Omental fat pad (tissue), 3 donors: ENCODE measurements at regions not wholly inside any gene's neighbourhood (a gene's known extent, or its start where the extent isn't known, plus 50 kb on each side); places are given as distances from the start of the nearest gene placed in this dataset.

Source experiments
- ATAC-seq: fragments of 150-250 bp; one replicate; pipeline ENCODE4 v1.9.1; 2016; ENCODE audit warnings: mild to moderate bottlenecking, moderate library complexity; ENCODE audit not compliant: low FRiP score
- DNase-seq: peaks from one replicate; pipeline ENCODE4 v3.0.0-alpha.2; 2019; ENCODE audit warnings: low spot score
- TF ChIP-seq, protein P1 (sequence below), 3 donors: fragments of 450-650 bp; IDR thresholded peaks; one replicate each; pipeline ENCODE4 v1.5.1; 2016 to 2017; ENCODE audit warnings: antibody characterized with exemption in 3 of 3, mild to moderate bottlenecking in 3 of 3, moderate library complexity in 2 of 3

DNA sequence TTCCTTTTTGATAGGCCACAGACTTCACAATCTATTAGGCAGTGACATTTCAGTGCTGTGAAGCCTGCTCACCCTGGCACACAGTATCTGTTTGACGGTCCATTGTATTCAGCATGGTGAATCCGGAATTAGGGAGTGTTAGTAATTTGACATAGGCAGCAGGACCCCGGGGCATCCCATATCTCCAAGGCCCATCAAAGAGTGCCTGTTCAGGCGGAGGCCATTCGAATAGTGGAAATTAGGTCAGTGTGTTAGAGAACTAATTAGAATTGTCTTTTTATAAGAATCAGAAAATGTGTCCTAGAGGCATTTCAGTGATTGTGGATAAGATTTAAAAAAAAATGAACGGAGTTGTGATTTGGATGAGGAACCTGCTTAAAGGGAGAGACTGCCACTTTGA lies 818.8 kb upstream of the SOX11 start:
- DNase-seq = no peak
- TF ChIP-seq, protein P1, sequence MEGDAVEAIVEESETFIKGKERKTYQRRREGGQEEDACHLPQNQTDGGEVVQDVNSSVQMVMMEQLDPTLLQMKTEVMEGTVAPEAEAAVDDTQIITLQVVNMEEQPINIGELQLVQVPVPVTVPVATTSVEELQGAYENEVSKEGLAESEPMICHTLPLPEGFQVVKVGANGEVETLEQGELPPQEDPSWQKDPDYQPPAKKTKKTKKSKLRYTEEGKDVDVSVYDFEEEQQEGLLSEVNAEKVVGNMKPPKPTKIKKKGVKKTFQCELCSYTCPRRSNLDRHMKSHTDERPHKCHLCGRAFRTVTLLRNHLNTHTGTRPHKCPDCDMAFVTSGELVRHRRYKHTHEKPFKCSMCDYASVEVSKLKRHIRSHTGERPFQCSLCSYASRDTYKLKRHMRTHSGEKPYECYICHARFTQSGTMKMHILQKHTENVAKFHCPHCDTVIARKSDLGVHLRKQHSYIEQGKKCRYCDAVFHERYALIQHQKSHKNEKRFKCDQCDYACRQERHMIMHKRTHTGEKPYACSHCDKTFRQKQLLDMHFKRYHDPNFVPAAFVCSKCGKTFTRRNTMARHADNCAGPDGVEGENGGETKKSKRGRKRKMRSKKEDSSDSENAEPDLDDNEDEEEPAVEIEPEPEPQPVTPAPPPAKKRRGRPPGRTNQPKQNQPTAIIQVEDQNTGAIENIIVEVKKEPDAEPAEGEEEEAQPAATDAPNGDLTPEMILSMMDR (IDR thresholded peaks at IDR 0.05) = no peak
- no peak for ATAC-seq

DNA sequence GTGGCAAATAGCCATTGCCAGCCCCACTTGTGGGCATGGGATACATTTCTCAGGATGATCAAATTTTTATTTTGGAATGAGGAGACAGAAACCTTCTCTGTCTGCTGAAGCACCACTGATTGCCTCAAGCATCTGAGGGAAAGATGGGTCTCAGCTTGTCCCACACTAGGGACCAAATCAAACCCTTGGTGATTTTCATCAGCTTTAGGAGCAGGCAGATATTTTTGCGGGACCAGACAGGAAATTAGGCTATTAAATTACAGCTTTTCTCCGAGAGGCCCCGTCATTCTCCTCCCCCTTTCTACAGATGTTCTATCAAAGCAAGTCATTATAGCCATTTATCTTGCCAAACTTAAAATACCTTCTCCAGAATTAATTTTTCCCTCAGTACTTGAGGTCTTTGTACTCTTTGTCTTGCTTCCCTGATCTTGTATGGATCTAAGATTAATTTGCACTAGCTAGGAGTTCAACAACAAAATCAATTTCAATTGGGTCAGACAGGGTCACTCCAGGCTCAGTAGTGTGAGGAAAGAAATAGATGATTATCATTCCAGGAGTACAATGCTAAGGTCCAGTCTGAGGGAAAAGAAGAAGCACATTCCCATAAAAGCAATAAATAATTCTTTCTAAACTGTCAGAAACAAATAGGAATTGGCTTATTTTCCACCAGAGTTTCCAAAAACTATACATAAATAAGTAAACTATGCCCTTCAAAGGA lies 818.1 kb upstream of the SOX11 start:
- ATAC-seq (no peak), DNase-seq (no peak)
- TF ChIP-seq, protein P1 (IDR thresholded peaks at IDR 0.05) = no peak

DNA sequence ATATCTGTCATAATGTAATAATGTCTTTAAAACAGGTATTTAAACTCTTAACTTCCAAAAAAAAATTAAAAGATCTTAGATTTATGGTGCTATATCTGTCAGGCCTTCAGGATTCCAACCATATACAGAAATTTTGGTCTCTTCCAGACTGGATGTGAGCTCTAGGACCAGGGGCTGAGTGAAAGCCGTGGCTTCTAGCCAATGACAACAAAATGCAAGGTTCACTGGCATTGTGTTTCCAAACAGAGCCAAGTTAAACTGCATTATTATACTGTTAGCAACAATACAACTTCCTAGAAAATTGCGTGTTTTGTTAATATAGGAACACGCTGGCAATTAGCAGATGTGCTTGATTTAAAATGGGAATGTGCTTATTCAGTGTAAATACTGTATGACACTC lies 809.8 kb upstream of the SOX11 start:
- TF ChIP-seq, protein P1 (IDR thresholded peaks at IDR 0.05) = no peak
- DNase-seq = no peak
- no peak for ATAC-seq

DNA sequence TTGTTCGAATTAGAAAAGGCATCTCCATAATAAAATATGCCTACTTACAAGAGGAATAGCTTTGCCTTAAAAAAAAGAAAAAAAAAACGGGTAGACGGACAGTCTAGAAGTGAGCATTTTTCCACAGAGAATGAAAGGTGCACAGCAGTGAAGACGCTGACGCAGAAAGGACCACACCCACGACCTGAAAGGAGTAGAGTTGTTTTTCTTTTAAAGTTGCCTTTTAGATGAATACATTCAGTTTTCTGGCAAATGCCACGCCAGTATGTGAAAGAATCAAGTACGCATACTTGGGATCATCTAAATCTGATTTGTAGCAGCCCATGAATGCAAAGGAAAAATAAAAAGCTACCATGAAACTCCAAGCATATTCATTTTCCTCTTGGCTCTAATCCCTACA lies 809.2 kb upstream of the SOX11 start:
- TF ChIP-seq, protein P1 (IDR thresholded peaks at IDR 0.05) = no peak
- ATAC-seq = no peak
- no peak for DNase-seq

DNA sequence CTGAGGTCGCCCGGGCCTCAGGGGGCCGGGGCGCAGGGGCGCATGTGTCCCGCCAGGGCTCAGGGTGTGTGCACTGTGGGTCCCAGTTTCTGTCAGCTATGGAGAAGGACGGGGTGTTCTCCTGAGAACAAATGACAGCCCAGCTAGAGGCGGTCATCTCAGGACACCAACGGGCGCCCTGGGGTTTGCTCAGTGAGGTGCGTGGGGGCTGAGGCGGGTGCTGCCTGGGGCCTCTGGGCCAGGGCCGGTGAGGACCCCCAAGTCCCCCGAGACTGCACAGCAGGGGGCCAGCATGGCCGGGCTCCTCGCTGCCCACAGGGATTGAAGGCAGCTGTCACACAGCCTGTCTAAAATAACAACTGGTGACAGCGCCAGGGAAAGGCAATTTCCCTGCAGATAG lies 808.8 kb upstream of the SOX11 start:
- TF ChIP-seq, protein P1 (IDR thresholded peaks at IDR 0.05) = no peak
- DNase-seq (no peak), ATAC-seq (no peak)

DNA sequence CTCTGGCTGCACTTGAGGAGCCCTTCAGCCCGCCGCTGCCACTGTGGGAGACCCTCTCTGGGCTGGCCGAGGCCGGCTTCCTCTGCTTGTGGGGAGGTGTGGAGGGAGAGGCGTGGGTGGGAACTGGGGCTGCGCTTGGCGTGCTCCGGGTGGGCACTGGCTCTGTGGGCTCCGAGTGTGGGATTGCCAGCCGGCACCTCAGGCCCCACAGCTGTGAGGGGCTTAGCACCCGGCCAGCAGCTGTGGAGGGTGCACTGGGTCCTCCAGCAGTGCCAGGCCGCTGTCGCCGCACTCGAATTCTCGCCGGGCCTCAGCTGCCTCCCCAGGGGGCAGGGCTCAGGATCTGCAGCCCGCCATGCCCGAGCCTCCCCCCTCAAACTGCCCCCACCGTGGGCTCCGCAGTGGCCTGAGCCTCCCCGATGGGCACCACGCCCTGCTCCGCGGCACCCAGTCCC lies 808.0 kb upstream of the SOX11 start:
- TF ChIP-seq, protein P1 (IDR thresholded peaks at IDR 0.05) = no peak
- ATAC-seq (no peak), DNase-seq (no peak)

DNA sequence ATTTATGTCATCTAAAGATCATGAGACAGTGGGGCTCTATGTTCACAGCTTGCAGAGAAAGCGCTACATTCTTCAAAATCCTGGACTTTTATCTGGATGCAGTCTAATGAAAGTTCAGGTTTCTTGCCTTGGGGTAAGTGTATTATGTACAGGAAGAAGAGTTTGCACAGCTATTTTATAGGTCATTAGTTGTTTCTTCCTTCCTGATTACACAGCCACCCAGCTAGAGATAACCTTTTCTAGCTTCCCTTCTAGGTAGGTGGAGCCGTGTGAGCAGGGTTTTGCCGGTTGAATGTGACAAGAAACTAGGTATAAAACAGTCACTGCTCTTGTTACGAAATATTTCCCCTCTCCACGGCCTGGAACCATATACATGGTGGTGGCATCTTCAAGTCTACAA lies 800.8 kb upstream of the SOX11 start:
- TF ChIP-seq, protein P1 (IDR thresholded peaks at IDR 0.05) = no peak
- ATAC-seq = no peak
- DNase-seq = no peak
